ENCODE measurements at regions not wholly inside any gene's neighbourhood (a gene's known extent, or its start where the extent isn't known, plus 50 kb on each side); places are given as distances from the start of the nearest gene placed in this dataset.

DNA sequence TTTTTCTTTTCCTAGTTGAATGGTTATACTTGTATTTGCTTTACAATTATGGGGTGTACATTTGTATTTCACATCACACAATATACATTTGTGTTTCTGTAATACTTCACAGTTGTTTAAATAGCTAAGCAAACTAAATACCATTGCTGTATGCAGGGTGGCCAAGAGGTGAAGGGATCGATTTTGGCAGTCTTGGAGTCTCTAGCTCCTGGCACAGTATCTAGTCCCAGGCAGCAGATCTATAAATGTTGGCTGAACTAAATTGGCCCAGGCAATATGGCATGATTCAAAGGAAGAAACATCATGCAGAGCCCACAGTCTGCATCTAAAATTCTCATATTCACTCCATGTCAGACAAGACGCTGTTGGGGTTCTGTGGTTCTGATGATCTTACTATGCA is 110.1 kb upstream of the GPBP1 start:
- TF ChIP-seq, protein P1, sequence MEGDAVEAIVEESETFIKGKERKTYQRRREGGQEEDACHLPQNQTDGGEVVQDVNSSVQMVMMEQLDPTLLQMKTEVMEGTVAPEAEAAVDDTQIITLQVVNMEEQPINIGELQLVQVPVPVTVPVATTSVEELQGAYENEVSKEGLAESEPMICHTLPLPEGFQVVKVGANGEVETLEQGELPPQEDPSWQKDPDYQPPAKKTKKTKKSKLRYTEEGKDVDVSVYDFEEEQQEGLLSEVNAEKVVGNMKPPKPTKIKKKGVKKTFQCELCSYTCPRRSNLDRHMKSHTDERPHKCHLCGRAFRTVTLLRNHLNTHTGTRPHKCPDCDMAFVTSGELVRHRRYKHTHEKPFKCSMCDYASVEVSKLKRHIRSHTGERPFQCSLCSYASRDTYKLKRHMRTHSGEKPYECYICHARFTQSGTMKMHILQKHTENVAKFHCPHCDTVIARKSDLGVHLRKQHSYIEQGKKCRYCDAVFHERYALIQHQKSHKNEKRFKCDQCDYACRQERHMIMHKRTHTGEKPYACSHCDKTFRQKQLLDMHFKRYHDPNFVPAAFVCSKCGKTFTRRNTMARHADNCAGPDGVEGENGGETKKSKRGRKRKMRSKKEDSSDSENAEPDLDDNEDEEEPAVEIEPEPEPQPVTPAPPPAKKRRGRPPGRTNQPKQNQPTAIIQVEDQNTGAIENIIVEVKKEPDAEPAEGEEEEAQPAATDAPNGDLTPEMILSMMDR (conservative IDR thresholded peaks at IDR 0.05 in 1 of 2, IDR thresholded peaks at IDR 0.05 in 1 of 2; ENCODE audit: extremely low read depth in 1 of 2, insufficient read depth in 1 of 2, low read depth in 1 of 2, low read length in 2 of 2): no peak
- TF ChIP-seq EZH2 (IDR thresholded peaks at IDR 0.05; ENCODE audit: borderline replicate concordance, low read length): no peak
